Liver (tissue), 8 donors: ENCODE measurements at regions not wholly inside any gene's neighbourhood (a gene's known extent, or its start where the extent isn't known, plus 50 kb on each side); places are given as distances from the start of the nearest gene placed in this dataset.

ENCODE experiments used
- DNase-seq: peaks from one replicate; pipeline ENCODE4 v3.0.0-alpha.2; 2017; ENCODE audit warnings: low spot score
- H3K27ac ChIP-seq, 2 donors: one replicate each; pipeline ENCODE4 v1.7.0; 2013; ENCODE audit warnings: inconsistent platforms in 2 of 2, low read length in 2 of 2, control low read depth in 1 of 2, low read depth in 1 of 2, mild to moderate bottlenecking in 1 of 2
- H3K27me3 ChIP-seq, 4 donors: one replicate each; pipeline versions ENCODE4 v1.6.1 to v1.7.0; 2013; ENCODE audit warnings: low read length in 3 of 4, inconsistent platforms in 1 of 4, mild to moderate bottlenecking in 1 of 4, moderate library complexity in 1 of 4; ENCODE audit not compliant: control insufficient read depth in 4 of 4, insufficient read depth in 4 of 4
- H3K36me3 ChIP-seq, 4 donors: one replicate each; pipeline versions ENCODE4 v1.6.1 to v1.7.0; 2013; ENCODE audit warnings: low read length in 3 of 4, mild to moderate bottlenecking in 3 of 4, low read depth in 1 of 4, moderate library complexity in 1 of 4; ENCODE audit not compliant: control insufficient read depth in 4 of 4, insufficient read depth in 3 of 4
- H3K4me1 ChIP-seq, 4 donors: one replicate each; pipeline versions ENCODE4 v1.6.1 to v1.7.0; 2013; ENCODE audit warnings: low read length in 3 of 4, mild to moderate bottlenecking in 3 of 4, moderate library complexity in 1 of 4; ENCODE audit not compliant: control insufficient read depth in 4 of 4, insufficient read depth in 4 of 4
- H3K4me3 ChIP-seq, 3 donors: one replicate each; pipeline versions ENCODE4 v1.6.1 to v1.7.0; 2013; ENCODE audit warnings: low read length in 3 of 3, control low read depth in 1 of 3, low read depth in 1 of 3, mild to moderate bottlenecking in 1 of 3
- H3K9ac ChIP-seq, 2 donors: one replicate each; pipeline ENCODE4 v1.7.0; 2013; ENCODE audit warnings: low read length in 2 of 2, mild to moderate bottlenecking in 2 of 2, moderate library complexity in 2 of 2, control low read depth in 1 of 2, low read depth in 1 of 2
- H3K9me3 ChIP-seq, 4 donors: one replicate each; pipeline versions ENCODE4 v1.6.1 to v1.7.0; 2013; ENCODE audit warnings: low read length in 3 of 4; ENCODE audit not compliant: control insufficient read depth in 4 of 4
- EGR1 ChIP-seq, 2 donors: IDR thresholded peaks; 2 replicates each; pipeline ENCODE4 v1.6.1; 2016 to 2018; ENCODE audit warnings: antibody characterized with exemption in 2 of 2, low read depth in 2 of 2
- FOXA1 ChIP-seq: IDR thresholded peaks from 2 replicates; pipeline ENCODE4 v1.6.1; 2016; ENCODE audit warnings: antibody characterized with exemption
- HNF4A ChIP-seq, 2 donors: conservative IDR thresholded peaks; 2 replicates each; pipeline ENCODE4 v1.6.1; 2016; ENCODE audit warnings: antibody characterized with exemption in 2 of 2, mild to moderate bottlenecking in 2 of 2
- HNF4G ChIP-seq: IDR thresholded peaks from 2 replicates; pipeline ENCODE4 v1.6.1; 2016; ENCODE audit warnings: antibody characterized with exemption
- JUND ChIP-seq, 2 donors: IDR thresholded peaks; 2 replicates each; pipeline ENCODE4 v1.6.1; 2016; ENCODE audit warnings: antibody characterized with exemption in 2 of 2
- NR2F2 ChIP-seq: IDR thresholded peaks from 2 replicates; pipeline ENCODE4 v1.6.1; 2016; ENCODE audit warnings: antibody characterized with exemption
- RAD21 ChIP-seq, 2 donors: IDR thresholded peaks; 2 replicates each; pipeline ENCODE4 v1.6.1; 2016; ENCODE audit warnings: antibody characterized with exemption in 2 of 2, mild to moderate bottlenecking in 2 of 2
- RXRA ChIP-seq, 2 donors: IDR thresholded peaks; 2 replicates each; pipeline ENCODE4 v1.6.1; 2017 to 2018; ENCODE audit warnings: antibody characterized with exemption in 2 of 2, mild to moderate bottlenecking in 1 of 2
- SP1 ChIP-seq: IDR thresholded peaks from 2 replicates; pipeline ENCODE4 v1.6.1; 2018; ENCODE audit warnings: antibody characterized with exemption, mild to moderate bottlenecking
- TAF1 ChIP-seq: conservative IDR thresholded peaks from 2 replicates; pipeline ENCODE4 v1.6.1; 2016; ENCODE audit warnings: antibody characterized with exemption, mild to moderate bottlenecking
- YY1 ChIP-seq: IDR thresholded peaks from 2 replicates; pipeline ENCODE4 v1.6.1; 2016; ENCODE audit warnings: antibody characterized with exemption, mild to moderate bottlenecking
- WGBS: extraction: QIAGEN DNeasy Blood & Tissue Kit; methylation state at CpG from one replicate; pipeline ENCODE4 v1.1.7; 2013; 5-methylcytosine and 5-hydroxymethylcytosine counted together
- TF ChIP-seq, protein P1 (sequence below): fragments of 150-350 bp; IDR thresholded peaks from 2 replicates; pipeline ENCODE4 v1.5.1; 2017; ENCODE audit warnings: improper control_type of control experiment, low read depth, low read length; ENCODE audit not compliant: missing input control
- TF ChIP-seq, protein P2 (sequence below): IDR thresholded peaks from 2 replicates; pipeline ENCODE4 v1.6.1; 2016; ENCODE audit warnings: antibody characterized with exemption
- TF ChIP-seq, protein P3 (sequence below): IDR thresholded peaks from 2 replicates; pipeline ENCODE4 v1.6.1; 2016; ENCODE audit warnings: antibody characterized with exemption
- TF ChIP-seq, protein P4 (sequence below): IDR thresholded peaks from 2 replicates; pipeline ENCODE4 v1.6.1; 2016; ENCODE audit warnings: antibody characterized with exemption
- TF ChIP-seq, protein P5 (sequence below): IDR thresholded peaks from 2 replicates; pipeline ENCODE4 v1.6.1; 2016; ENCODE audit warnings: antibody characterized with exemption, mild to moderate bottlenecking
- donor health status: healthy.
- donor health status: healthy.
- donor health status: healthy.
- donor health status: healthy.
- donor health status: healthy.

DNA sequence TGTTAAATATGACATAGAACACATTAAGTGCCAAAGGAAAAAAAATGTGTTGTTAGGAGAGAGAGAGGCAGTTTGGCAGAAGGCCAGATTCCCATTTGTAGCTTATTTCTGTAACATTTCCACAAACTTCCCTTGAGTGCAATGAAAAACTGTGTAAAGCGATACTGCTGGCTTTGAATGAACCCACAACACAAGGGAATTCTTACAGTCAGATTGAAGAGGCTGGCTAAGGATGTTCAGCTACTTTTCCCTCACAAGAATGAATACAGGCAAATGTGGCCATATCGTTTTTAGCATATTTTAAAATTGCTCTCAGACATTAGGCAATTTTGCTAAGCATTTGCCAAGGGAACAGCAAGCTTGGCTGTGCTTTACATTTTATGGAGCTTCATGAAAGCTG is 614.1 kb upstream of the FZD8 start (continued):
- TF ChIP-seq, protein P1, sequence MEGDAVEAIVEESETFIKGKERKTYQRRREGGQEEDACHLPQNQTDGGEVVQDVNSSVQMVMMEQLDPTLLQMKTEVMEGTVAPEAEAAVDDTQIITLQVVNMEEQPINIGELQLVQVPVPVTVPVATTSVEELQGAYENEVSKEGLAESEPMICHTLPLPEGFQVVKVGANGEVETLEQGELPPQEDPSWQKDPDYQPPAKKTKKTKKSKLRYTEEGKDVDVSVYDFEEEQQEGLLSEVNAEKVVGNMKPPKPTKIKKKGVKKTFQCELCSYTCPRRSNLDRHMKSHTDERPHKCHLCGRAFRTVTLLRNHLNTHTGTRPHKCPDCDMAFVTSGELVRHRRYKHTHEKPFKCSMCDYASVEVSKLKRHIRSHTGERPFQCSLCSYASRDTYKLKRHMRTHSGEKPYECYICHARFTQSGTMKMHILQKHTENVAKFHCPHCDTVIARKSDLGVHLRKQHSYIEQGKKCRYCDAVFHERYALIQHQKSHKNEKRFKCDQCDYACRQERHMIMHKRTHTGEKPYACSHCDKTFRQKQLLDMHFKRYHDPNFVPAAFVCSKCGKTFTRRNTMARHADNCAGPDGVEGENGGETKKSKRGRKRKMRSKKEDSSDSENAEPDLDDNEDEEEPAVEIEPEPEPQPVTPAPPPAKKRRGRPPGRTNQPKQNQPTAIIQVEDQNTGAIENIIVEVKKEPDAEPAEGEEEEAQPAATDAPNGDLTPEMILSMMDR, result no peak
- TF ChIP-seq EGR1 (IDR thresholded peaks at IDR 0.05; ENCODE audit: low read depth in 2 of 2) (no peak), RAD21 (IDR thresholded peaks at IDR 0.05) (no peak), SP1 (no peak), FOXA1 (no peak), RXRA (IDR thresholded peaks at IDR 0.05) (no peak)

DNA sequence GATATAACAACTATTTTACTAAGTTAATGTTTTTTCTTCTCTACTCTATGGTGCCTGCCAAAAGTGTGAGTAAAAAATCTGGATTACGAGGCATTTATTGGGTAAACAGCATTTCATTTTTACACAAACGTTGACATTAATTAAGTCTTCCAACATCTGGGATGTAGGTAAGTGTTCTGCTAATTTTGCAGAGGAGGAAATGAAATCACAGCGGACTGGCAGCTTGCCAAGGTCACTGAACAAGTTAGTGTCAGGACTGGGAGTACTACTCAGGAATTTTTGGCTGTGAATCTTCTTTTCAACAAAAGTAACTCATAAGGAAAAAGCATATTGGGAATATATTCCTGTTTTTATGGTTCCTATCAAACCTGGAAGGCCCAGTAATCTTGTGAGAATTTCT is 612.1 kb upstream of the FZD8 start:
- Histone ChIP-seq H3K27me3 (no peaks in the 10 kb centered on the region), H3K9ac (no peak overlapping the region), H3K9me3 (no peaks in the 10 kb centered on the region), H3K36me3 (no peaks in the 10 kb centered on the region), H3K4me1 (no peaks in the 10 kb centered on the region), H3K4me3 (no peak overlapping the region), H3K27ac (no peak overlapping the region)
- no peak for DNase-seq
- 50% methylated on average over 3 of the region's 3 CpGs for WGBS
- TF ChIP-seq, protein P2, sequence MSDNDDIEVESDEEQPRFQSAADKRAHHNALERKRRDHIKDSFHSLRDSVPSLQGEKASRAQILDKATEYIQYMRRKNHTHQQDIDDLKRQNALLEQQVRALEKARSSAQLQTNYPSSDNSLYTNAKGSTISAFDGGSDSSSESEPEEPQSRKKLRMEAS, result no peak
- TF ChIP-seq NR2F2, result peak; percentile 77
- TF ChIP-seq, protein P3, sequence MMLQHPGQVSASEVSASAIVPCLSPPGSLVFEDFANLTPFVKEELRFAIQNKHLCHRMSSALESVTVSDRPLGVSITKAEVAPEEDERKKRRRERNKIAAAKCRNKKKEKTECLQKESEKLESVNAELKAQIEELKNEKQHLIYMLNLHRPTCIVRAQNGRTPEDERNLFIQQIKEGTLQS, result no peak
- no peak for TF ChIP-seq SP1
- TF ChIP-seq, protein P4, sequence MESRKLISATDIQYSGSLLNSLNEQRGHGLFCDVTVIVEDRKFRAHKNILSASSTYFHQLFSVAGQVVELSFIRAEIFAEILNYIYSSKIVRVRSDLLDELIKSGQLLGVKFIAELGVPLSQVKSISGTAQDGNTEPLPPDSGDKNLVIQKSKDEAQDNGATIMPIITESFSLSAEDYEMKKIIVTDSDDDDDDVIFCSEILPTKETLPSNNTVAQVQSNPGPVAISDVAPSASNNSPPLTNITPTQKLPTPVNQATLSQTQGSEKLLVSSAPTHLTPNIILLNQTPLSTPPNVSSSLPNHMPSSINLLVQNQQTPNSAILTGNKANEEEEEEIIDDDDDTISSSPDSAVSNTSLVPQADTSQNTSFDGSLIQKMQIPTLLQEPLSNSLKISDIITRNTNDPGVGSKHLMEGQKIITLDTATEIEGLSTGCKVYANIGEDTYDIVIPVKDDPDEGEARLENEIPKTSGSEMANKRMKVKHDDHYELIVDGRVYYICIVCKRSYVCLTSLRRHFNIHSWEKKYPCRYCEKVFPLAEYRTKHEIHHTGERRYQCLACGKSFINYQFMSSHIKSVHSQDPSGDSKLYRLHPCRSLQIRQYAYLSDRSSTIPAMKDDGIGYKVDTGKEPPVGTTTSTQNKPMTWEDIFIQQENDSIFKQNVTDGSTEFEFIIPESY, result no peak
- no peak for TF ChIP-seq HNF4A (conservative IDR thresholded peaks at IDR 0.05)
- TF ChIP-seq, protein P5, sequence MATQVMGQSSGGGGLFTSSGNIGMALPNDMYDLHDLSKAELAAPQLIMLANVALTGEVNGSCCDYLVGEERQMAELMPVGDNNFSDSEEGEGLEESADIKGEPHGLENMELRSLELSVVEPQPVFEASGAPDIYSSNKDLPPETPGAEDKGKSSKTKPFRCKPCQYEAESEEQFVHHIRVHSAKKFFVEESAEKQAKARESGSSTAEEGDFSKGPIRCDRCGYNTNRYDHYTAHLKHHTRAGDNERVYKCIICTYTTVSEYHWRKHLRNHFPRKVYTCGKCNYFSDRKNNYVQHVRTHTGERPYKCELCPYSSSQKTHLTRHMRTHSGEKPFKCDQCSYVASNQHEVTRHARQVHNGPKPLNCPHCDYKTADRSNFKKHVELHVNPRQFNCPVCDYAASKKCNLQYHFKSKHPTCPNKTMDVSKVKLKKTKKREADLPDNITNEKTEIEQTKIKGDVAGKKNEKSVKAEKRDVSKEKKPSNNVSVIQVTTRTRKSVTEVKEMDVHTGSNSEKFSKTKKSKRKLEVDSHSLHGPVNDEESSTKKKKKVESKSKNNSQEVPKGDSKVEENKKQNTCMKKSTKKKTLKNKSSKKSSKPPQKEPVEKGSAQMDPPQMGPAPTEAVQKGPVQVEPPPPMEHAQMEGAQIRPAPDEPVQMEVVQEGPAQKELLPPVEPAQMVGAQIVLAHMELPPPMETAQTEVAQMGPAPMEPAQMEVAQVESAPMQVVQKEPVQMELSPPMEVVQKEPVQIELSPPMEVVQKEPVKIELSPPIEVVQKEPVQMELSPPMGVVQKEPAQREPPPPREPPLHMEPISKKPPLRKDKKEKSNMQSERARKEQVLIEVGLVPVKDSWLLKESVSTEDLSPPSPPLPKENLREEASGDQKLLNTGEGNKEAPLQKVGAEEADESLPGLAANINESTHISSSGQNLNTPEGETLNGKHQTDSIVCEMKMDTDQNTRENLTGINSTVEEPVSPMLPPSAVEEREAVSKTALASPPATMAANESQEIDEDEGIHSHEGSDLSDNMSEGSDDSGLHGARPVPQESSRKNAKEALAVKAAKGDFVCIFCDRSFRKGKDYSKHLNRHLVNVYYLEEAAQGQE, result peak; percentile 49
- TF ChIP-seq HNF4G, result no peak
- TF ChIP-seq TAF1, result no peak
- no peak for TF ChIP-seq RXRA (IDR thresholded peaks at IDR 0.05)

DNA sequence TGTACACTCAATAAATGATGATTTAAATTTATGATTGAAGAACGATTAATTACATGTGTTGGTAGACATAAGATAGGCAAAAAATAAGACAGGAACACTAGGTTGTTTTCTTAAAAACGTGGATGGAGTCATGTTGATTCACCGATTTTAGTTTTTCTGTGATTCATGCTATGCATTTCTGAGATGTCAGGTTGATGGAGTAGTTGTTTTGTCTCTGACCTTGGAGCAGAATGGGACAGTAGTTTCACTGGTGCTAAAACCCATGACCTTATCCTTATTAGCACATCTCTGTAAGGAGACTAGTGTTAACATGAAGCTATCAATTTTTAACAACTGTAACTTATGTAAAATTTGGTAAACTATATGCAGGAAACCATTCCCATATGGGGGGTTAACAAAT is 611.6 kb upstream of the FZD8 start:
- Histone ChIP-seq H3K36me3 (no peaks in the 10 kb centered on the region), H3K4me3 (no peak overlapping the region), H3K27ac (no peak overlapping the region), H3K4me1 (no peaks in the 10 kb centered on the region), H3K9me3 (no peaks in the 10 kb centered on the region), H3K27me3 (no peaks in the 10 kb centered on the region), H3K9ac (no peak overlapping the region)
- no peak for DNase-seq
- TF ChIP-seq, protein P2, result no peak
- TF ChIP-seq HNF4A (conservative IDR thresholded peaks at IDR 0.05) (no peak), NR2F2 (no peak), JUND (IDR thresholded peaks at IDR 0.05) (no peak), YY1 (no peak), FOXA1 (no peak), SP1 (no peak), EGR1 (IDR thresholded peaks at IDR 0.05; ENCODE audit: low read depth in 2 of 2) (no peak), RAD21 (IDR thresholded peaks at IDR 0.05) (no peak)
- TF ChIP-seq, protein P4, result no peak
- TF ChIP-seq, protein P5, result no peak
- WGBS, result 79% methylated on average over 3 of the region's 3 CpGs
